ENCODE measurements at regions not wholly inside any gene's neighbourhood (a gene's known extent, or its start where the extent isn't known, plus 50 kb on each side); places are given as distances from the start of the nearest gene placed in this dataset.
"Not testable (repeated sequence)": the region's sequence is repeated elsewhere in the genome, so short reads cannot be mapped to it uniquely, and the experiment has no call there.

DNA sequence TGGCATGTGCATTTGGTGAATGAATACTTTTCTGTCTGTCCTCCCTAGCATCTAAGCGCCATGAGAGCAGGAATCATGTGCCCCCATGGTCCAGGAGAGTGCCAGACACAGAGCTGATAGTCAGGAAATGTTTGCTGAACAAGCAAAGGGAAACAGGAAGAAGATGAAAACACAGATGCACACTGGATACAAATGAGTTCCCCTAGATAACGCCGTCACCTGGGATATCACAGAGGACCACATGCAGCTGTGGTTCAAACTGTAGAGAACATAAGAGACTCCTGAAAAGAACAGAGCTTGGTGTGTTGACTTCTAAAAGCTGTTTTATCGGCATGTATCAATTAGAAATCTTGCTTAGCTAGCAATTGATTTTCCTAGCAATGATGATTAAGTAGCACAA is 293.7 kb downstream of the BTBD3 start:
- no peak for DNase-seq

DNA sequence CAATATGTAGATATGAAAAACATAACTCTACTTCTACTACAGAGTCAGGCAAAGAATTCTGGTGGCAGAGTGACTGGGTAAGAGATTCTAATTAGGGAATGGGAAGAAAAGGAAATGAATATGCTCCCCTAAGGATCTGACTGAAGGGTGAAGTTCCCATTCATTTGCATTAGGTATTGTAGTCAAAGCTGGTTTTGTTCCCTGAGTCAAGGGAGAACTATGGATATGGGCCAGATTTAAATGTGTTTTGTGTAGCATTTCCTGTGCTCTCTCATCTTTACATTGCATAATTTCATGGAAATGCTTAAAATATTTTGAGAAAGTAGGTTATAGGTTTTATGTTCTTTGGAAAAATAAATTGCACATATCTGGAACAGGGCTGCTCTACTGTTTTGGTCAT is 299.7 kb downstream of the BTBD3 start:
- DNase-seq: no peak

DNA sequence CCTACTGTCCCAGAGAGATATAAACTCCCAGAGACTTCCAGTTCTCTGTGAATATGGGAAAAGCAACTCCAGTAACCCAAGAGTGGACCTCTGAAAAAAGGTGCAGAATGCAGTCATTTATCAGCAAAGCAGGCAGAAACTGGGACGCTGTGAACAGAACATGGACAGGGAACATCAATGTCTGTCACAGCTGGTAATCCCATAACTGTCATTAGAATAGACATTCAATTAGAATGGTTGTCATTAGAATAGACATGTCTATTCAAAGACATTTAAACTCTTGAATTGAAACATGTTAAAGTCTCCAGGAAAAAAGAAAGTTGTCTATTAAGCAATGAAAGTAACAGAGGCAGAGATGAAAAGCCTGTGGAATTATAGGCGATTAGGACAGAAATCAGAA is 302.1 kb downstream of the BTBD3 start:
- no peak for DNase-seq

DNA sequence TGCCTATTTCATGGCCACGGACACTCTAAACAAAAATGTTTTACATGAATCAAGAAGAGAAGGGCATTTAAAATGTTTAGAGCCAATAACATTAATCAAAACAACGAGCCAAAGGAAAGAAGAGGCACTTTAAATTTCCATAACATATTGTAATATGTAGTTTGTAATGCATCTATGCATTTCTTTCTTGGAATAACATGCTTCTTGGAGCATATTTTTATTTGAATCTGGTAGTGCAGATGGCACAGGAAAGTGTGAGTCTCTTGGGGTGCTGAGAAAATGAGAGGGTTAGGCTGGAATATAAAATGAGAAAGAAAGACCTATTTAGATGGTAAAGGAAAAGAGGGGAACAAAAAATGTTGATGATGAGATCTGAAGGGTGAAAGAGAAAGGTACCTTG is 305.4 kb downstream of the BTBD3 start:
- no peak for DNase-seq

DNA sequence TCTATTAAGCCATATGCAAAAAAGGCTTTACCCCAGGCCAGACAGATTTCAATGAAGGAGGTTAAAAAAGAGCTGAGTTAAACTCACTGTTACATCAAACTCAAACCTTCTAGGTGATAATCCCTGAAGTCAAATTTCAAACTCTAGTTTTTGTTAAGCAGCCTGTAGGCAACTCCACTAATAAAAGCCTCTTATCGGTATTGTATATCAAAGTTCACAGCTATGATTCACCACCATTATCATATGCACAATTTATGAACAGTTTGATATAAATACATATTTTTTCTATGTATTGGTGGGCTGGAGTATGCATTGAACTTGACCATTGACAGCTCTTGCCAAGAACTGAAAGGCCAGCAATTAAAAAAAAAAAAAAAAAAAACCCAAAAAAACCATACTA is 308.2 kb downstream of the BTBD3 start:
- no peak for DNase-seq

DNA sequence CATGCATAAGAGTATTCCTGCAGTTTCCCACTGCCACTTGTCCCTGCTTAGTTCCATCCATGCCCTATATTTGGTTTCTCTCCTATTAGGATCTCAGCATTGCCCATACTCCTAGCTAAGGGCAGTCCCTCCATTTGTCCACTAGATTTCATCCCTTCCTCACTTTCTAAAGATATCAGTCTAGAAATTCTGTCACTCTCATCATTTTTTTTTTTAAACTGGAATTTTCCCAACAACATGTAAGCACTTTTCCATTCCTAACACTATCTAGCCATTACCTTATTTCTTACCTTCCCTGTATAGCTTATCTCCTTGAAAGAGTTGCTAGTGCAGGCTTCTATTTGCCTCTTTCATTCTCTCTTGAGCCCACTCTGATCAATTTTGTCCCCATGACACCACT is 312.2 kb downstream of the BTBD3 start:
- DNase-seq: no peak

DNA sequence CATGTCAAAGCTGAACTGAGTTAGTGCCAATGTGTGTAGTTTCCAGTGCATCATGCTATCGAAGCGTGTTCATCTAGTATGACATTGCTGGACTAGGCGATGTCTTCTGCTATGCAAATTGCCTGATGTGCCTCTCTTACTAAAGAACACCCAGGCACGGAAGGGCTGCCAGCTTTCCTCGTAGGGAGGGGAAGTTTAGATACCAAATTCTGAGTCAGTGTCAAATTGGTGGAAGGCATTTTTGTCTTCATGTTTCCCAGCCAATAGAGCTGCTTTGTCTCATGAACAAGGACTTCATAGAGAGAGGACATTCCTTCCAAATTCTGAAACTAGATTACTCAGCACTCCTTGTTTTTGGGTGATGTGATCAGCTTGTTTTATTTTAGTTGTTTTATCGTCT is 320.1 kb downstream of the BTBD3 start:
- no peak for DNase-seq

DNA sequence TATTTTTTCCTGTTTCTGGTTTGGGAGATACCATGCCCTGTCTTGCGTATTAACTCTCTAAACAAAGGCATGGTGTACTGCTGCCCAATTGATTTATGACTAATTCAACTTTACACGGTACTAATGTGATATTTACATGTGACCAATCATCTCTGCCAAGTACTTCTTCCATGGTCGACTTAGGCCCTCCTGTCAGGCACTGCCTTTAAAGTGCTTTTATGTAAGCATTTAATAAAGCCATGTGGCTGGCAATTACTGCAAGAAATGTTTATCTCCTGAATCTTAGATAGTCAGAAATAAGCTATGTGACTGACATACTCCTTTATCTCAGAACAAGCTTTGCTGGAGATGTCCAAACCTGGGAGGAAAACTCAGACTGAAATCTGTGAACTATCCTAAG is 323.4 kb downstream of the BTBD3 start:
- DNase-seq: no peak

DNA sequence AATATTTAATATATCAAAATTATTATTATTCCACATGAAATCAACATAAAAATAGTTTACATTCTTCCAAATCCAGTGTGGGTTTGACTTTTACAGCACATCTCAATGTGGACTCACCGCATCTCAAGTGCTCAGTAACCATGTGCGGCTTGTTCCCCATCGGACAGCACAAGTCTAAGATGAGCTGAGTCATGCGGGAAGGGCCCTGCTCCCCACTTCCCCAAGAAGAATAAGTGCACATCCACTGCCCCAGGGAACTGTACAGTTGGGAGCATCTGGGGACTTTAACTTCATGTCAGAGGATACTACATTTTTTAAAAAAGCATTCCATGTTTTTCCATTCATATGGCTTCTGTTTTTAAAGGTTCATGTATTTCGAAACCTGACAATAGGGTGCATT is 325.6 kb downstream of the BTBD3 start:
- DNase-seq: no peak

DNA sequence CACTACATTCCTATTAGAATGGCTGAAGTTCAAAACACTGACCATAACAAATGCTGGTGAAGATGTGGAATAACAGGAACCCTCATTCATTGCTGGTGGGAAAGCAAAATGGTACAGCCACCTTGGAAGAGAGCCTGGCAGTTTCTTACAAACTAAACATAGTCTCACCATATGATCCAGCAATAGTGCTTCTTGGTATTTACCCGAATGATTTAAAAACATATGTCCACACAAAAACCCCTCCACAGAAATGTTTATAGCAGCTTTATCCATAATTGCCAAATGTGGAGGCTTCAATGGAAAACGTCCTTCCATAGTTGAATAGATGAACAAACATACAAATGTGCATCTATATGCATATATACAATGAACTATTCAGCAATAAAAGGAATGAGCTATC is 330.8 kb downstream of the BTBD3 start:
- no peak for DNase-seq

DNA sequence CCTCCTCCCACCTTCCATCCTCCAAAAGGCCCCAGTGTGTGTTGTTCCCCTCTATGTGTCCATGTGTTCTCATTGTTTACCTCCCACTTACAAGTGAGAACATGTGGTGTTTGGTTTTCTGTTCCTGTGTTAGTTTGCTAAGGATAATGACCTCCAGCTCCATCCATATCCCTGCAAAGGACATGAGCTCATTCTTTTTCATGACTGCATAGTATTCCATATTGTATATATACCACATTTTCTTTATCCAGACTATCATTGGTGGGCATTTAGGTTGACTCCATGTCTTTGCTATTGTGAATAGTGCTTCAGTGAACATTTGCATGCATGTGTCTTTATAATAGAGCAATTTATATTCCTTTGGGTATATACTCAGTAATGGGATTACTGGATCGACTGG is 333.0 kb downstream of the BTBD3 start:
- DNase-seq: not testable (repeated sequence)

DNA sequence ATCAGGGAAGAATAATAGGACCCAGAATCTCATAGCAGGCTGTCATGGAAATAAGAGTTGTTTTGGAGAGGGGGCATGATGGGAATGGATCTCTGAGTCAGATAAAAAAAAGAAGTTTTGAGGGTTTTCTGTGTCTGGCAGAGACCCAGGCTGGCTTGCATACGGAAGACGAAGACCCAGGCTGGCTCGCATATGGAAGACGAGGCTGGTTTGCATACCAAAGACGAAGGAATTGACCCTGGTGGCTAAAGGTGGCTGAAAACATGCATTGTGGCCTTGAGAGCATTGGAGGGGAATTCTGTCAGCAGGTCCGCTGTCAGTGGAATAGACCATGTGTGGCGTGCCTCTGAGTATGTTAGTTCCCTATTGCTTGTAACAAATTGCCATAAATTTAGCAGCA is 335.1 kb downstream of the BTBD3 start:
- no peak for DNase-seq

DNA sequence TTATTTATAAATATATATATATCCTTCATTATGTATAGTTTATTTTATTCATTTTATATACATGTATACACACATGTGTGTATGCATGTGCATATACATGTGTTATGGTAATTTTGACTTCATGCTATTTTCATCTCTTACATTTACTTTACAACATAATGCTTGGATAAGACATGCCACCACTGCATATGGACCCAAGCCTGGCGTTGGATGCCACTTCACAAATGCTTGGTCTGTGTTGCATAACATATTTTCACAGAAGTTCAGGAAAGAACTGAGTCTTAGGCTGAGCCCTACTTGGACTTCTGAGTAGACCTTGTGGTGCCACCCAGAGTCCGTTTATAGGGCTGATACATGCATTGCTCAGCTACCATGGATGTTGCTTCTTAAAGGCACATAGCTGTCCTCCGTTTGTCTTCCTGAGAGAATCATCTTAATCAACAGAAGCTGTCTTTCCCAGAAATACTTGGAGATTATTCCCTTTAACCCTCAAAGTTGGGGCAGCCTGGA is 337.8 kb downstream of the BTBD3 start:
- no peak for DNase-seq

DNA sequence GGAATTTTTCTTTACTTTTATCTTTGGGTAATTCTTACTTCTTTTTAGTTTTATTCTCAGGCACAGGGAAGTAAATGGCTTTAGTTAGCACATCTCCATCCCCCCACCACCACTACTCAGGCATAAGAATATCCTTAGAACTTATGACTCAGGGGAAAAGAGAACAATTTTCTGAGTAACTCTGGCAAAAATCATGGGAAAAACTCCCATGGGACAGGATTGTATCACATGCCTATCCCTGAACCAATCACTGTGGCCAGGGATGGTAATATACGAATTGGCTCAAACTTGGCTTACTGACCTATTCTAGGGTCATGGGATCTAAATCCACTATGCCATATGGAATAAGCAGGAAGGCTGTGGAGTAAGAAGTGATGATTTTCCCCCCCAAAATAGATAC is 339.1 kb downstream of the BTBD3 start:
- DNase-seq: no peak

DNA sequence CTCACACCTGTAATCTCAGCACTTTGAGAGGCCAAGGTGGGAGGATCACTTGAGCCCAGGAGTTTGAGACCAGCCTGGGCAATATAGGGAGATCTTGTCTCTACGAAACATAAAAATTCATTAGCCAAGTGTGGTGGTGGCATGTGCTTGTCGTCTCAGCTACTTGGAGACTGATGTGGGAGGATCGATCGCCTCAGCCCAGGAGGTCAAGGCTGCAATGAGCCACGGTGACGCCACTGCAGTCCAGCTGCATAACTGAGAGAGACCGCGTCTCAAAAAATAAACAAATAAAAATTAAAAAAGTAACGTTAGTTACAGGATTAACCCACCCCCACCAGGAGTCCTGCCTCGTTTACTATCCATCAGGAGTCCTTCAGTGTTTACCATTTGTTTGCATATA is 345.1 kb downstream of the BTBD3 start:
- no peak for DNase-seq

DNA sequence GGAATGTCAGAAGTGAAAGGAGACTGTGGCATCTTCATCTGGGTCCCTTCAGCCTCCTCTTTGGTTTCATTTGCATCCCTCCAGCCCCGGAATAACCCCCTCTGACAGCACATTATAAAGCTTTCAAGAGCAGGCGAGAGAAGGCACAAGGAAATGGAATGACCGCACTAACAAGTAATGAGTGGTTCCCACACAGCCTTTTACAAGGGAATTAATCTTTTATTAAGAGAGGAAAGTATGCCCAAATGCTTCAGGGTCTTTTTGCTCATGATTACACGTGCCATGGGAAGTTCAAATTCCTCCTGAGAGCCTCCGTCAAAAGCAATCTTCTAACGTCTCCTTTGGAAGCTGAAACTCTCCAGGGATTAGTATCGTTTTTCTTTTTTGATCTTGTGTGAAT is 347.0 kb downstream of the BTBD3 start:
- no peak for DNase-seq

DNA sequence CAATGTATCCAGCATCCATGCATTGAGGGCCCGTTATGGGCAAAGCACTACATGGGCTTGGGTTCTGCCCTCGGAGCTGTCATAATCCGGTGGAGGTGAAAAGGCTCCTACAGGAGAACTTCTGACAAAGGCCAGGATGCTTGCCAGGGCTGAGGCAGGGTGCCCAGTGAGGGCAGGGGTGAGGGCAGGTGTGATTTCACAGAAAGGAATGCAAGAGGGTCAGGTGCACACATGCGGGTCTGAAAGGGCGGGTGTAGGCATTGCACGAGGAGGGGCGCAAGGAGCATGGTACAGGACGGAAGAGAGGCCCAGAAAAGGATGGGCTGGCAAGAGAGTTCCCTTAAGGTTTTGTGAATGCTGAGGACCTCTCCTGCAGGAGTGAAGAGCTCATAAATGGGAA is 348.0 kb downstream of the BTBD3 start:
- DNase-seq: no peak

DNA sequence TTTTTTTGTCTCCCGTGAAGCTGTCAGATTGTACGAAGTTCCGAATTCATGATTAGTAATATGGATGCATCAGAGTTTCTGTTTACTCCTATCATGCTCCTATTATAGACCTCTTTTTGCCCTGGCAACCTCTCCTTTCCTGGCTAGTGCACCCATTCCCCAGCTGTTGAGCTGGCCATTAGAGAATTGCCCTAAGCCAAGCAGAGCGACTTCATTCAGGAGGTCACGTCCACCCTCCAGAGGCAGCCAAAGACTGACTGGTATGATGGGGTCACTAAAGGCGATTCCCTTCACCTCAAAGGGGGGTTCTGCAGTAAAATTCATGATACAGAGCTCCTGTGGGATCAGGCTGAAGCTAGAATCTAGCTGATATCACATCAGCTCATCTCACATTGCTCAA is 351.9 kb downstream of the BTBD3 start:
- DNase-seq: no peak

DNA sequence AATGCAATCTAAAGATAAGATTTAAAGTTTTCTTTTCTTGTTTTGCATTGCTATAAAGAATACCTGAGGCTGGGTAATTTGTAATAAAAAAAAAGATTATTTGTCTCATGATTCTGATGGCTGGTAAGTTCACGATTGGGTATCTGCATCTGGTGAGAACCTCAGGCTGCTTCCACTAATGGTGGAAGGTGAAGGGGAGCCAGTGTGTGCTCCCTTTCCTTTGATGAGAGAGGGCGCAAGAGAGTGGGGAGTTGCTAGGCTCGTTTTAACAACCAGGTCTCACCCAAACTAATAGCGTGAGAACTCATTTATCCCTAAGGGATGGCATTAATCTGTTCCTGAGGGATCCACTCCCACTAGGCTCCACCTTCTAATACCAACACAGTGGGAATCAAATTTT is 353.2 kb downstream of the BTBD3 start:
- no peak for DNase-seq

DNA sequence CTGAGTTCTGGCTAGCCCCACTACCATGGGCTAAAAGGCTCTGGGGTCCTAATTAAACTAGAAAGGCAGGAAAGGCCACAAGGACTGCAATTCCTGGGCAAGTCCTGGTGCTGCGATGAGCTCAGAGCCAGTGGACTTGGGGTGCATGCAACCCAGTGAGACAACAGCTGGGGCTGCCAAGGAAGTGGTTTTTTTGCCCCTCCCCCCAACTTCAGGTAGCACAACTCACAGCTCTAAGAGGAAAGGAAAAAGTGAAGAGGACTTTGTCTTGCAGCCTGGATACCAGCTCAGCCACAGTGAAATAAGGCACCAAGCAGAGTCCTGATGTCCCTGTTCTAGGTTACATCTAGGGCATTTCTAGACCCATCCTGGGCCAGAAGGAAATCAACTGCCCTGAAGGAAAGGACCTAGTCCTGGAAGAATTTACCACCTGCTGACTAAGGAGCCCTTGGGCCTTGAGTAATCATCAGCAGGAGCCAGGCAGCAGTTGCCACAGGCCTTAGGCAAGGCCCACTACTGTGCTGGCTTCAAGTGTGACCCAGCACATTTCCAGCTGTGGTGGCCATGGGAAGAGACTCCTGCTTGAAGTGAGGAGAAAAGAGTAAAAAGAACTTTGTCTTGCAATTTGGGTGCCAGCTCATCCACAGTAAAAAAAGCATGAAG is 358.4 kb downstream of the BTBD3 start:
- DNase-seq: no peak

DNA sequence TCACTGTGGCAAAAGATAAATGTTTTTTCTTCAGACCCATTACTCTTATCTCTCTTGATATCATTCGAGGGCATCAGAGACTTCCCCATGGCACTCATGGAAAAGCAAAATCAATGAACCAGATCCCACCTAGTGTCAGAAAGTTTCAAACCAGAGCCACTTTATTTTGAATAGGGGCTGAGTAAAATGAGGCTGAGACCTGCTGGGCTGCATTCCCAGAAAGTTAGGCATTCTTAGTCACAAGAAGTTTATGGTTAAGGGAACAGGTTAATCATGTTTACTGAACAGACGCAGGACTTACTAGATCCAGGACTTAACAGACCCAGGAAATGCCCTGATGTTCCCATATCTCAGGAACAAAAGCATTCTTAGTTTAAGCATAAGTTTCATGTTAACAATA is 369.9 kb downstream of the BTBD3 start:
- DNase-seq: no peak

DNA sequence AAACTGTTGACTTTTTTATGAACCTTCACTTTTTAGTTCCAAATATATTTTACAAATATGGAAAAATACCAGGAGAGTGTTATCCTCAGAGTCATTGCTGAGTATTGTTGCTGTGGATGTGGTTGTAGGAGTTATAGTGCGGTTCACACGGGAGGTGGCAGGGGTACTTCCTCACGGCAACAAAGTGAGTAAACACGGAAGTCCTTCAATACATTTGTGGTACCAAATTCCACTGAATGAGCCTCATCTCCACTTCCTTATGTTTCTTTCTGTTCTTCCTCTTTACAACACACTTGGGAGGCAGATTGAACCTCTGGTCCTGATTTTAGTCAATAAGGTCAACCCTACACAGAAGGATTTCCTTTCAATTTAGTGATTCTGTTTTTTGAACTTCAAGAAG is 371.8 kb downstream of the BTBD3 start:
- DNase-seq: no peak

DNA sequence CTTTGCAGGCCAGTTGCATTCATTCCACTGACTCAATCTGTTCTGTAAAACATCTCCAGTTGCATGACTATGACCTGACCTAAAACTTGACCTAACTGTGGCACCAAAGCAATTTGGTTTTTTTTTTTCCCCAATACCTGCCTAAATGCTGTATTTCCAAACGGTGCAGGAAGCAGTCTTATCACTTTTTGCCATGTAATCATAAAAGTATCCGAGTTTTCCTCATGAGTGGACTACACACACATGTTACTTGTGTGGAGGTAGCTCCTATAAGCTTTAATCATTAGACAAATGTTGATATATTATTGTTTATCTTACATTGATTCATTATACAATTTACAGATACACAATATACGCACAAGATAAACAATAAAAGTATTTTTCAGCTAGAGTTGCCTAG is 373.7 kb downstream of the BTBD3 start:
- no peak for DNase-seq

DNA sequence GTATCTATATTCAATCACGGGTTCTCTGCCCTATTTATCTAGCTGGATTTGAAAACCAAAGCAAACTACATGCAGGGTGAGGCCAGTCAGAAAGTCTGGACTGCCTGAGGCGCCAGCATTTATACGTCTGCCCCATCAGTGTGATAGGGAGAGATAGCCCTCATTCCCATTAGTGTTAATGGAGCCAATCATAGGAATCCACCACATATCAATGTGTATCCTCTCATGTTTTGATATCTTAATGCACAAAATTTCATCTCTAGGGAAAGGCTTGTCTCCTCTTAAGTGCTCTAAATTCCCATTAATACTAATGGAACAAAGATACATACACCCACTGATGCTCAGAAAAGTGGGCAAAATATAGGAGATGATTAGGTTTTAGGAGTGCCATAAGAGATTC is 376.2 kb downstream of the BTBD3 start:
- DNase-seq: no peak

DNA sequence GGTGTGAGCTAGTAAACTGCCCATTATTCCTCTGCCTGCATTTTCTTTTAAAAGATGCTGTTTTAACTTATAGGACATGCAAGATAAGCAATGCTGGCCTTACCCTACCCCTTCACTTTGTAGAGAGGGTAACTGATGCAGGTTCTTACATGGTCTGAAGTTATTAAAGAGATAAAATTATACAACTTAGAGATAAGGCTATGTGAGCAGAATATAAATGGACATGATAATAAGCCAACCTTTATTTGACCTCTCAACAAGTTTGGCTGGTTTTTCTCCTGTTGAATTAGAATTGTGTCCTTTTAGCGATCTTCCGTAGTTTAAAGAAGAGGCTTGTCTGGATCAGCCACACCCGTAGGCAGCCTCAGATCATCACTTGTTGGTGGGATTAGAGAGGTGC is 377.0 kb downstream of the BTBD3 start:
- no peak for DNase-seq

Measured in NCI-H226 (cell line).